Keratinocyte (primary cell): ENCODE measurements at regions not wholly inside any gene's neighbourhood (a gene's known extent, or its start where the extent isn't known, plus 50 kb on each side); places are given as distances from the start of the nearest gene placed in this dataset.

Experiments
- DNase-seq: peaks from one replicate; pipeline ENCODE4 v3.0.0-alpha.2; 2011; ENCODE audit warnings: low read depth, missing footprints, low spot score
- FAIRE-seq: peaks from 2 replicates; lab custom pipeline; 2011; peaks lifted over from hg19 to GRCh38; lab: Jason Lieb, UNC
- H2AFZ ChIP-seq: 2 replicates; pipeline ENCODE4 v1.6.0; 2012; ENCODE audit warnings: low read length, control low read depth, inconsistent platforms; ENCODE audit not compliant: control insufficient read depth
- H3K27ac ChIP-seq: 2 replicates; pipeline ENCODE4 v1.5.1; 2011; ENCODE audit warnings: low read length; ENCODE audit not compliant: control insufficient read depth, insufficient read depth
- H3K27me3 ChIP-seq: 3 replicates; pipeline ENCODE4 v1.6.0; 2011; ENCODE audit warnings: low read length; ENCODE audit not compliant: control insufficient read depth, insufficient read depth; ENCODE audit errors: extremely low read depth
- H3K36me3 ChIP-seq, 2 experiments: 2 replicates in 1 of 2; 3 replicates in 1 of 2; pipeline ENCODE4 v1.5.1; 2011; ENCODE audit warnings: low read length in 2 of 2, mild to moderate bottlenecking in 1 of 2; ENCODE audit not compliant: control insufficient read depth in 2 of 2, insufficient read depth in 2 of 2; ENCODE audit errors: extremely low read depth in 1 of 2
- H3K4me1 ChIP-seq: 3 replicates; pipeline ENCODE4 v1.5.1; 2011; ENCODE audit warnings: low read length; ENCODE audit not compliant: control insufficient read depth, insufficient read depth; ENCODE audit errors: extremely low read depth
- H3K4me2 ChIP-seq: 3 replicates; pipeline ENCODE4 v1.6.0; 2011; ENCODE audit warnings: low read depth, low read length; ENCODE audit not compliant: control insufficient read depth, insufficient read depth; ENCODE audit errors: extremely low read depth
- H3K4me3 ChIP-seq, 3 experiments: fragments of 200-600 bp in 1 of 3; sonication (generic) in 1 of 3; 2 replicates in 2 of 3; 3 replicates in 1 of 3; pipeline ENCODE4 v1.5.1; 2011 to 2016; ENCODE audit warnings: low read length in 3 of 3, mild to moderate bottlenecking in 3 of 3, control low read depth in 2 of 3, inconsistent platforms in 1 of 3, low read depth in 1 of 3, mixed read lengths in 1 of 3, mixed run types in 1 of 3, moderate library complexity in 1 of 3; ENCODE audit not compliant: control insufficient read depth in 2 of 3, insufficient read depth in 2 of 3; ENCODE audit errors: extremely low read depth in 1 of 3
- H3K79me2 ChIP-seq: 2 replicates; pipeline ENCODE4 v1.6.0; 2012; ENCODE audit warnings: low read length; ENCODE audit not compliant: control insufficient read depth, insufficient read depth
- H3K9ac ChIP-seq: 3 replicates; pipeline ENCODE4 v1.6.0; 2011; ENCODE audit warnings: low read length; ENCODE audit not compliant: control insufficient read depth, insufficient read depth; ENCODE audit errors: extremely low read depth
- H3K9me1 ChIP-seq: 3 replicates; pipeline ENCODE4 v1.6.0; 2011; ENCODE audit warnings: low read length; ENCODE audit not compliant: control insufficient read depth, insufficient read depth; ENCODE audit errors: extremely low read depth
- H3K9me3 ChIP-seq: 2 replicates; pipeline ENCODE4 v1.5.1; 2012; ENCODE audit warnings: low read depth, low read length; ENCODE audit not compliant: control insufficient read depth
- H4K20me1 ChIP-seq: 3 replicates; pipeline ENCODE4 v1.6.0; 2011; ENCODE audit warnings: low read length; ENCODE audit not compliant: control insufficient read depth, insufficient read depth; ENCODE audit errors: extremely low read depth
- CTCF ChIP-seq, 3 experiments: IDR thresholded peaks in 1 of 3; conservative IDR thresholded peaks in 1 of 3; optimal IDR thresholded peaks in 1 of 3; 2 replicates in 2 of 3; 3 replicates in 1 of 3; pipeline versions ENCODE3 to v1.5.1; 2011; ENCODE audit warnings: low read length in 3 of 3, mild to moderate bottlenecking in 3 of 3, moderate library complexity in 2 of 3, control low read depth in 1 of 3, inconsistent platforms in 1 of 3; ENCODE audit not compliant: insufficient read depth in 2 of 3; ENCODE audit errors: extremely low read depth in 1 of 3
- EZH2 ChIP-seq: IDR thresholded peaks from one replicate; pipeline ENCODE4 v1.6.1; 2012; ENCODE audit warnings: inconsistent platforms, mild to moderate bottlenecking, low read length, moderate library complexity
- dilution Hi-C: fragments of 300-500 bp; cut with MboI; formaldehyde crosslinking; loops from one replicate; pipeline ENCODE4 v1.7.0; 2020; ENCODE audit warnings: low sequenced_read_pairs; ENCODE audit not compliant: extremely low pct_ligation_motif_present

- no peak overlapping the region for H3K9ac ChIP-seq
- H3K4me2 ChIP-seq: no peak overlapping the region
- no peak overlapping the region for H3K27ac ChIP-seq
- no peaks in the 10 kb centered on the region for H3K36me3 ChIP-seq
- H3K9me3 ChIP-seq: no peaks in the 10 kb centered on the region
- no peak for DNase-seq
- no peak for TF ChIP-seq EZH2
- no peak for TF ChIP-seq CTCF (optimal IDR thresholded peaks at IDR 0.05 in 1 of 3, IDR thresholded peaks at IDR 0.05 in 1 of 3, conservative IDR thresholded peaks at IDR 0.05 in 1 of 3; ENCODE audit: extremely low read depth in 1 of 3, insufficient read depth in 2 of 3, low read length in 3 of 3)
- no peaks in the 10 kb centered on the region for H3K9me1 ChIP-seq
- no peaks in the 10 kb centered on the region for H3K4me1 ChIP-seq
- FAIRE-seq: no peak
- H3K79me2 ChIP-seq: no peaks in the 10 kb centered on the region
- no peaks in the 10 kb centered on the region for H3K27me3 ChIP-seq
- no peak overlapping the region for H3K4me3 ChIP-seq
- no peaks in the 10 kb centered on the region for H4K20me1 ChIP-seq
- dilution Hi-C loops: no loop called here
- no peak overlapping the region for H2AFZ ChIP-seq
Measured at GRCh38 chr18:41199212-41199611, 755.8 kb upstream of the PIK3C3 start.

DNA sequence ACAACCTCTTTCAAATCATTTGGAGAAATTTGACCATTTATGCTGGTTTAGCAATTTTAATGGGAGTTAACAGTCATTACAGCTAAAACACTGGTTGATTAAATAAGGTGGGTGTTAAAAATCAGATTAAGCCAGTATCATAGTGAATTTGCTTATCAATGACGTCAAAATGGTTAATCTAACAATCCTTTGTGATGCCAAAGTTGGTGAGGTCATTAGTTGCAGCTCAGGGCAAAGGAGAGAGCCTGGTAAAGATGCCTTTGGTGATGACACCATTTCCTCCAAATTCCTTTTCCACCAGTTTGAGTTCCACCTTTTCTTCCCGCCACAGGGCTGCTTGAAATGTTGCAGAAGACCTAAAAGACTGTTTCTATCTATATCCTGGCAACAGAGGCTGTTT is 757.1 kb upstream of the PIK3C3 start:
- Histone ChIP-seq H2AFZ (no peak overlapping the region), H3K4me2 (no peak overlapping the region), H3K4me3 (no peak overlapping the region), H3K9ac (no peak overlapping the region), H4K20me1 (no peaks in the 10 kb centered on the region), H3K9me1 (no peaks in the 10 kb centered on the region), H3K27me3 (no peaks in the 10 kb centered on the region), H3K79me2 (no peaks in the 10 kb centered on the region), H3K4me1 (no peaks in the 10 kb centered on the region), H3K27ac (no peak overlapping the region), H3K36me3 (no peaks in the 10 kb centered on the region), H3K9me3 (no peaks in the 10 kb centered on the region)
- DNase-seq (no peak), FAIRE-seq (no peak)
- TF ChIP-seq EZH2 (no peak), CTCF (optimal IDR thresholded peaks at IDR 0.05 in 1 of 3, IDR thresholded peaks at IDR 0.05 in 1 of 3, conservative IDR thresholded peaks at IDR 0.05 in 1 of 3; ENCODE audit: extremely low read depth in 1 of 3, insufficient read depth in 2 of 3, low read length in 3 of 3) (no peak)
- dilution Hi-C loops: no loop called here
